Calu3 (cell line): ENCODE measurements at regions not wholly inside any gene's neighbourhood (a gene's known extent, or its start where the extent isn't known, plus 50 kb on each side); places are given as distances from the start of the nearest gene placed in this dataset.
"Not testable (repeated sequence)": the region's sequence is repeated elsewhere in the genome, so short reads cannot be mapped to it uniquely, and the experiment has no call there.

Experiments used
- BruUV-seq: library from RNA; stranded (reverse); fragments of 400-500 nt; replicated peaks from 2 replicates; lab custom pipeline; 2021; lab: Mats Ljungman, UMichigan
- CTCF ChIA-PET: fragments of 300-600 bp; sonication (Branson Sonifier 250); formaldehyde crosslinking; loops from one replicate; lab custom pipeline; 2022; ENCODE audit warnings: antibody characterized with exemption; lab: Charles Lee
- DNase-seq: peaks from one replicate; pipeline ENCODE4 v3.0.0; 2022
- H3K27ac Mint-ChIP-seq: one replicate; pipeline ENCODE4 v1.8.0; 2022; ENCODE audit warnings: mixed read lengths; ENCODE audit not compliant: unreplicated experiment
- H3K27me3 Mint-ChIP-seq: one replicate; pipeline ENCODE4 v1.8.0; 2022; ENCODE audit warnings: mixed read lengths; ENCODE audit not compliant: unreplicated experiment
- H3K36me3 Mint-ChIP-seq: one replicate; pipeline ENCODE4 v1.8.0; 2022; ENCODE audit warnings: mild to moderate bottlenecking, moderate library complexity, mixed read lengths; ENCODE audit not compliant: insufficient read depth, unreplicated experiment
- H3K4me1 Mint-ChIP-seq: one replicate; pipeline ENCODE4 v1.8.0; 2022; ENCODE audit warnings: mild to moderate bottlenecking, low read depth, mixed read lengths; ENCODE audit not compliant: unreplicated experiment
- H3K4me3 Mint-ChIP-seq: one replicate; pipeline ENCODE4 v1.8.0; 2022; ENCODE audit warnings: mild to moderate bottlenecking, low read depth, moderate library complexity, mixed read lengths; ENCODE audit not compliant: unreplicated experiment
- H3K9me3 Mint-ChIP-seq: one replicate; pipeline ENCODE4 v1.8.0; 2022; ENCODE audit warnings: low read depth, mixed read lengths; ENCODE audit not compliant: unreplicated experiment
- CTCF ChIP-seq: fragments of 200-600 bp; IDR thresholded peaks from one replicate; pipeline ENCODE4 v1.8.0; 2022; ENCODE audit warnings: antibody characterized with exemption; ENCODE audit not compliant: unreplicated experiment
- intact Hi-C: fragments of 100-400 bp; cut with micrococcal nuclease; formaldehyde crosslinking; loops from one replicate; pipeline ENCODE4 v1.10.0; 2022; ENCODE audit not compliant: unreplicated experiment

GRCh38 chr3:168684519-168684918, 588.8 kb upstream of the GOLIM4 start:
- H3K27me3 Mint-ChIP-seq = no peaks in the 10 kb centered on the region
- H3K4me3 Mint-ChIP-seq = no peak overlapping the region
- no peak for TF ChIP-seq CTCF
- BruUV-seq = no TSS peak
- CTCF ChIA-PET = interaction anchor here (0.5 kb wide), 1 partner anchor 413 kb away, joined by 4 read pairs; no protein-coding TSS in a partner anchor
- H3K9me3 Mint-ChIP-seq = peaks cover 3% of the 10 kb centered on the region
- H3K4me1 Mint-ChIP-seq = no peaks in the 10 kb centered on the region
- H3K27ac Mint-ChIP-seq = no peak overlapping the region
- DNase-seq = no peak
- intact Hi-C loops = no loop called here
- H3K36me3 Mint-ChIP-seq = no peaks in the 10 kb centered on the region

GRCh38 chr3:168678730-168679129, 583.0 kb upstream of the GOLIM4 start:
- H3K4me1 Mint-ChIP-seq = no peaks in the 10 kb centered on the region
- no peaks in the 10 kb centered on the region for H3K36me3 Mint-ChIP-seq
- no peak for DNase-seq
- BruUV-seq = no TSS peak
- H3K4me3 Mint-ChIP-seq = no peak overlapping the region
- H3K27me3 Mint-ChIP-seq = no peaks in the 10 kb centered on the region
- TF ChIP-seq CTCF = no peak
- no peak overlapping the region for H3K27ac Mint-ChIP-seq
- CTCF ChIA-PET = no interaction called here
- H3K9me3 Mint-ChIP-seq = peaks cover 3% of the 10 kb centered on the region
- intact Hi-C loops = no loop called here

GRCh38 chr3:168671091-168671490, 575.4 kb upstream of the GOLIM4 start:
- Mint-ChIP-seq H3K27me3 (no peaks in the 10 kb centered on the region), H3K9me3 (no peaks in the 10 kb centered on the region), H3K27ac (no peak overlapping the region), H3K36me3 (no peaks in the 10 kb centered on the region), H3K4me3 (no peak overlapping the region), H3K4me1 (no peaks in the 10 kb centered on the region)
- CTCF ChIA-PET = interaction anchor here (0.6 to 0.7 kb wide), 3 partner anchors 125 to 485 kb away, joined by 3 read pairs; no protein-coding TSS in a partner anchor
- no peak for TF ChIP-seq CTCF
- DNase-seq = peak; percentile 22
- intact Hi-C loops = no loop called here
- no TSS peak for BruUV-seq

- H3K27me3 Mint-ChIP-seq, H3K27ac Mint-ChIP-seq, intact Hi-C loops, H3K36me3 Mint-ChIP-seq, H3K9me3 Mint-ChIP-seq, DNase-seq, H3K4me3 Mint-ChIP-seq, H3K4me1 Mint-ChIP-seq, BruUV-seq: not testable (repeated sequence)
- CTCF ChIA-PET = interaction anchor here (0.5 kb wide), 1 partner anchor 168 kb away, joined by 3 read pairs; no protein-coding TSS in a partner anchor
Observed at GRCh38 chr3:168660879-168661657, 565.3 kb upstream of the GOLIM4 start.

- no peak for DNase-seq
- H3K27me3 Mint-ChIP-seq = no peaks in the 10 kb centered on the region
- H3K36me3 Mint-ChIP-seq = no peaks in the 10 kb centered on the region
- no peak overlapping the region for H3K4me3 Mint-ChIP-seq
- no peak overlapping the region for H3K27ac Mint-ChIP-seq
- CTCF ChIA-PET = no interaction called here
- H3K9me3 Mint-ChIP-seq = no peaks in the 10 kb centered on the region
- no TSS peak for BruUV-seq
- TF ChIP-seq CTCF = no peak
- intact Hi-C loops = no loop called here
- no peaks in the 10 kb centered on the region for H3K4me1 Mint-ChIP-seq
Observed at GRCh38 chr3:168659015-168659414, 563.3 kb upstream of the GOLIM4 start.
